ENCODE measurements at regions not wholly inside any gene's neighbourhood (a gene's known extent, or its start where the extent isn't known, plus 50 kb on each side); places are given as distances from the start of the nearest gene placed in this dataset.
"Not testable (repeated sequence)": the region's sequence is repeated elsewhere in the genome, so short reads cannot be mapped to it uniquely, and the experiment has no call there.

GRCh38 chr15:21063512-21063911 lies 197.4 kb upstream of the POTEB2 start:
- not testable (repeated sequence) for TF ChIP-seq CTCF, POLR2A (IDR thresholded peaks at IDR 0.05)

Data from ovary (tissue), 3 donors.